T-helper 17 cell (primary cell): ENCODE measurements at regions not wholly inside any gene's neighbourhood (a gene's known extent, or its start where the extent isn't known, plus 50 kb on each side); places are given as distances from the start of the nearest gene placed in this dataset.

ENCODE experiments used
- ATAC-seq: fragments of 150-1000 bp; cut with Tn5 transposase; 2 replicates; pipeline ENCODE4 v1.10.0; 2021; ENCODE audit warnings: mild to moderate bottlenecking, moderate library complexity
- DNase-seq, 3 donors: peaks; one replicate each; pipeline versions ENCODE4 v3.0.0 to v3.0.0-alpha.2; 2020 to 2021
- H3K9me3 ChIP-seq: one replicate; pipeline ENCODE4 v1.7.0; 2013; ENCODE audit warnings: low read length, mild to moderate bottlenecking; ENCODE audit not compliant: control insufficient read depth, poor library complexity, severe bottlenecking
- H3K27ac Mint-ChIP-seq: one replicate; pipeline ENCODE4 v1.8.0; 2022; ENCODE audit warnings: mild to moderate bottlenecking, moderate library complexity, mixed read lengths
- H3K27me3 Mint-ChIP-seq: one replicate; pipeline ENCODE4 v1.8.0; 2022; ENCODE audit warnings: mixed read lengths
- H3K36me3 Mint-ChIP-seq: one replicate; pipeline ENCODE4 v1.8.0; 2022; ENCODE audit warnings: low read depth, mixed read lengths
- H3K4me1 Mint-ChIP-seq: one replicate; pipeline ENCODE4 v1.8.0; 2022; ENCODE audit warnings: mild to moderate bottlenecking, mixed read lengths
- H3K4me3 Mint-ChIP-seq: one replicate; pipeline ENCODE4 v1.8.0; 2022; ENCODE audit warnings: mild to moderate bottlenecking, moderate library complexity, mixed read lengths

DNA sequence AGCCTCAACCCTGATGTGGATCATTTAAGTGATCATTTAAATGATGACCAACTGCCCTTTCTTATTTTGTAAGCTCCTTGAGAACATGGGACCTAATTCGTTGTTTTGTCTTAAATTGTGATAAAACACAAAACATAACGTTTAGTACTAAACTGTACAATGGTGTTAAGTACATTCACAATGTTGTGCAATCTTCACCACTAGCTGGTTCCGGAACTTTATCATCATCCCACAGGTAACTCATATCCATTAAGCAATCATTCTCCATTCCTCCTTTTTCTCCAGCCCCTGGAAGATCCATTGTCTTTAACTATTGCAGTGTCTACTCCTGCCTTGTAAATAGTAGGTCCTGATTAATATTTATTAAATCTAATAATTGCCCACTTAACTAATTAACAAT, 460.5 kb upstream of the BRINP1 start:
- Mint-ChIP-seq H3K4me3 (no peak overlapping the region), H3K4me1 (no peaks in the 10 kb centered on the region), H3K27ac (no peak overlapping the region), H3K27me3 (peaks cover 6% of the 10 kb centered on the region), H3K36me3 (no peaks in the 10 kb centered on the region)
- ATAC-seq = no peak
- DNase-seq = no peak
- H3K9me3 ChIP-seq = no peaks in the 10 kb centered on the region

DNA sequence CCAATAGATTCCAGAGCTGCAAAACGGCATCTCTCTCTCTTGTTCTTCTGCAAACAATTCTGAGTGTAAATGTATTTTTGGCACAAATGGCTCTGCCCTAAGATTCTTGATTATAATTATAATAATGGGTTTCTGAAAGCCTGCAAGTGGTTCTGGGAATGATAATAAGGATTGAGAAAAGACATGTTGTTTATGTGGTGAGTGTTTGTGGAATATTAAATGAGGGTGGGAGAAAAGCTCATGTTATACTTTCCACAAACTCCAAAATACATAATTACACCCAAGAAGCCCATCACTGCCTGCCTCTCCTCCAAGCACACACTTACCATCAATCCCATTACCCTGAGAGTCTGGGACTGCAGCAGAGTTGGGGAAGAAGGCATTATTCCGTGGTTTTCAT, 460.0 kb upstream of the BRINP1 start:
- Mint-ChIP-seq H3K27ac (no peak overlapping the region), H3K4me3 (no peak overlapping the region), H3K27me3 (peaks cover 6% of the 10 kb centered on the region), H3K36me3 (no peaks in the 10 kb centered on the region), H3K4me1 (no peaks in the 10 kb centered on the region)
- H3K9me3 ChIP-seq = no peaks in the 10 kb centered on the region
- DNase-seq (no peak), ATAC-seq (no peak)

DNA sequence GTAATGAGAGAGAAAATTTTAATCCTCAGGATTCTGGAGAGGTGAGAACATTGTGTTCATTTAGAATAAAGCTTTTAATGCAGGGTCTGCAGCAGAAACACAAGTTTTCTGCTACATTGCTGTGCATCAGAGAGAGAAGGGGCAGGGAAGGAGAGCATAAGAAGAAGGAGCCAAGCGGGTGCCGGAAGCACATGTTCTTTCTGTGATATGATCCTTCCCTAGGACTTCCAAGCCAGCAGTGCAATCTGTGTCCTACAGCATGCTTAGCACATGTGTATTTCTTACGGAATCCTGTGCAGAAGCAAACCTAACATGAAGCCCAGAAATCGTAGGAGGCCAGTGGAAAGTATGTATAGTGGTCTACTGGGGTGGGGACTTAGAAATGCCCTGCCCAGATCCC, 458.3 kb upstream of the BRINP1 start:
- Mint-ChIP-seq H3K27me3 (peaks cover 6% of the 10 kb centered on the region), H3K36me3 (no peaks in the 10 kb centered on the region), H3K4me3 (no peak overlapping the region), H3K4me1 (no peaks in the 10 kb centered on the region), H3K27ac (no peak overlapping the region)
- no peaks in the 10 kb centered on the region for H3K9me3 ChIP-seq
- no peak for DNase-seq
- no peak for ATAC-seq

DNA sequence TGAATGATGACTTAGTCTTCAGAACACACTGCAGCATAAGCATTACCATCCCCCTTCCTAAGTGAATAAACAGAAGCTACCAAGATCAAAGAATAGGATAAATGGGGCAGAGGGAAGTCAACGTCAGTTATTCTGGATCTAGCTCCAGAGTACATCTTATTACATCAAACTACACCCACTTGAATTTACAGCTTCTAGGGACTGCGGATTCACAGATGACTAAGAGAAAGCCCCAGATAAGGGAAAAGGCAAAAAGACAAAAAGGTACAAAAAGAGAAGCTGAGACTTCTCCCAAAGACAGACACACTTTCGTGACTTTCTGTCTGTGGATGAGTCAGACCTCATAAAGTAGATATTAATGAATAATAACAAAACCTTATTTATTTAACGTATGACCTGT, 457.9 kb upstream of the BRINP1 start:
- no peak for DNase-seq
- no peak for ATAC-seq
- Mint-ChIP-seq H3K4me3 (no peak overlapping the region), H3K27me3 (peaks cover 6% of the 10 kb centered on the region), H3K36me3 (no peaks in the 10 kb centered on the region), H3K4me1 (no peaks in the 10 kb centered on the region), H3K27ac (no peak overlapping the region)
- no peaks in the 10 kb centered on the region for H3K9me3 ChIP-seq

DNA sequence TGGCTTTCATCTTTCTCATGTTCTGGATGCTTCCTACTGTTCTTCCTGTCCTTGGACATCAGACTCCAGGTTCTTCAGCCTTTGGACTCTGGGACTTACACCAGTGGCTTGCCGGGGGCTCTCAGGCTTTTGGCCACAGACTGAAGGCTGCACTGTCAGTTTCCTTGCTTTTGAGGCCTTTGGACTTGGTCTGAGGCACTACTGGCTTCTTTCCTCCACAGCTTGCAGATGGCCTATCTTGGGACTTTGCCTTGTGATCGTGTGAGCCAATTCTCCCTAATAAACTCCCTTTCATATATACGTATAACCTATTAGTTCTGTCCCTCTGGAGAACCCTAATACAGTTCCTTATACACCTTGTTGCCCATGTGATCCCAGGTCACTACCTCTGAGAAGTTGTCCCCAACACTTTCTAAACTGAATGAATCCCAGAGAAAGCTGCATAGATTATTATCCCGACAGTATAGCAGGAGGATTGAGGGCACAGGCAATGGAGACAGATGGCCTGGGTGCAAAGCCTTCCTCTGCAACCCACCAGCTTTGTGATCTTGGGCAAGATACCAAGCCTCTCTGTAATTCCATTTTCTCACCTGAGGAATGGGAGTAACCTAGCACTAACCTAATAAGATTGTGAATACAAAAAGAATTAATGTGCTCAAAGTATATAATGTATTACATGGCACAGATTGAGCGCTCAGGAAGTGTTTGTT, 449.6 kb upstream of the BRINP1 start:
- Mint-ChIP-seq H3K27ac (no peak overlapping the region), H3K27me3 (no peaks in the 10 kb centered on the region), H3K4me1 (no peaks in the 10 kb centered on the region), H3K36me3 (no peaks in the 10 kb centered on the region), H3K4me3 (no peak overlapping the region)
- no peaks in the 10 kb centered on the region for H3K9me3 ChIP-seq
- DNase-seq = no peak
- ATAC-seq = no peak

DNA sequence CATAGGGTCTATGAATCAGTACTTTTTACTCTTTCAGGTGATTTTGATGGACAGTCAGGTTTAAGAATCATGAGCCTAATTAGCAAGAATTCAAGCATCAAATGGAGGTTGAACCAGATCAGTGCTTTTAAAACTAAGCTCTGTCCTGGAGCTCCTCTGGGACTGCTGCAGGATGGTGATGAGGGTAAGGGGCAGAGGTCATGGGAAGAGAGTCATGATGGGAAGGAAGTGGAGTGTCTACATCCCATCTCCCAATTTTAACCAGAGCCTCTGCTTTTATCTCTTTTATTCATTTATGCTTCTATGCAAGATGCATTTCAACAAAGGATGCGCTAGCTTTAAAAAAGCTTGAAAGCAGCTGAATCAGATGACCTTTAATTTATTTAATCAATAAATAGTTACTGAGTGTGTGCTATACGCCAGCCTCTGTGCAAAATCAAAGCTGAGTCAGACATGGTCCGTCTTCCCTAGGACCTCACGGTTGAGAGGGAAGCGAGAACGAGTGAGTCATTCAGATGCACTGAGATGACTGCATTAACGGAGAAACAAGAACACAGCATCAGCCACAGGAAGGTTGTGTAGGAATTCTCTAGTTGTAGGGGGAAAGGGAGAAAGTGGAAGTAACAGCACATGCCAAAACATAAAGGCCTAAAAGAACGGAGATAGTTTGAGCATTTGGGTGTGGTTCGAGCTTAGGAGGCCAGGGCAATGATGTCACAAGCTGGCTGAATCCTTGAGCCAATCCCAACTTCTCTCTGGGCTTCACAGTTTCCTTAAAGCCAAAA, 441.6 kb upstream of the BRINP1 start:
- no peak overlapping the region for H3K27ac Mint-ChIP-seq
- H3K4me3 Mint-ChIP-seq = no peak overlapping the region
- H3K36me3 Mint-ChIP-seq = no peaks in the 10 kb centered on the region
- DNase-seq = no peak
- no peaks in the 10 kb centered on the region for H3K27me3 Mint-ChIP-seq
- no peaks in the 10 kb centered on the region for H3K9me3 ChIP-seq
- H3K4me1 Mint-ChIP-seq = no peaks in the 10 kb centered on the region
- no peak for ATAC-seq

DNA sequence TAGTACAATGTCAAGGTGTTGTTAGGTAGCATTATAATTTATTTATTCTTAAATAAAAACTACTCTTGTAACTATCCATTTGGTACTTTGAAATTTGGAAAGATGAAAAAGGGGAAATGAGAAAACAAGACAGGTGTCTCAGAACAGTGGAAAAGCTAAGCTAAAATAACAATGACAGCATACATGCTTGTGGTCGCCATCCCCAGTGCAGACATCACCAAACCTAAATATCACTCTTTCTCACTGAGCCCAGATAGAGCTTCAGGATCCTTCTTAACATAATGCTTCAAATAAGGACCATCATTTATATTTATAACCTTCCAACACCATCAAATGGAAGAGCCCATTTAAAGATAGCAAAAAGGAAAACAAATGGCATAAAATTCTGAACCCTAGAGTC, 434.4 kb upstream of the BRINP1 start:
- DNase-seq = no peak
- no peaks in the 10 kb centered on the region for H3K27me3 Mint-ChIP-seq

DNA sequence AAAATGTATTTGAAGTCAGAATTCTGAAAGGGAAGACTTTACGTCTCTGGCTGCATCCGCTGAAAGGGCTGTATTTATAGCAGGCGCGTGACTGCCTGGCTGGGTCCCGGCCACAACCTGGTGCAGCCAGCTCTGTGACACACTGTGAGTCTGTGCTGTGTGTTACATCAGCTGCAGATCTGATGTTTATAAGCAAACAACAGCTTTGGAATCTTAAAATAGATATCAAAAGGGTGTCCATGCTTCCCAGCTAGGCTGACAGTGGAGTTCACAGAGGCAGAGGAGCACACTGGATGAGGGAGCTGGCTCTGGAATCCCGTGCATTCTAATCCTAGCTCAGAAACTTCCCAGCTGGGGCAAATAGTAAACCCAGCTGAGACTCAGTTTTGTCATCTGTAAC, 433.4 kb upstream of the BRINP1 start:
- H3K9me3 ChIP-seq = no peaks in the 10 kb centered on the region
- DNase-seq = no peak
- no peak for ATAC-seq
- no peaks in the 10 kb centered on the region for H3K4me1 Mint-ChIP-seq
- H3K36me3 Mint-ChIP-seq = no peaks in the 10 kb centered on the region
- H3K27ac Mint-ChIP-seq = no peak overlapping the region
- H3K4me3 Mint-ChIP-seq = no peak overlapping the region
- no peaks in the 10 kb centered on the region for H3K27me3 Mint-ChIP-seq

More for the DNA sequence above, 434.4 kb upstream of the BRINP1 start:
- Mint-ChIP-seq H3K27ac (no peak overlapping the region), H3K4me1 (no peaks in the 10 kb centered on the region), H3K36me3 (no peaks in the 10 kb centered on the region), H3K4me3 (no peak overlapping the region)
- no peak for ATAC-seq
- H3K9me3 ChIP-seq = no peaks in the 10 kb centered on the region

DNA sequence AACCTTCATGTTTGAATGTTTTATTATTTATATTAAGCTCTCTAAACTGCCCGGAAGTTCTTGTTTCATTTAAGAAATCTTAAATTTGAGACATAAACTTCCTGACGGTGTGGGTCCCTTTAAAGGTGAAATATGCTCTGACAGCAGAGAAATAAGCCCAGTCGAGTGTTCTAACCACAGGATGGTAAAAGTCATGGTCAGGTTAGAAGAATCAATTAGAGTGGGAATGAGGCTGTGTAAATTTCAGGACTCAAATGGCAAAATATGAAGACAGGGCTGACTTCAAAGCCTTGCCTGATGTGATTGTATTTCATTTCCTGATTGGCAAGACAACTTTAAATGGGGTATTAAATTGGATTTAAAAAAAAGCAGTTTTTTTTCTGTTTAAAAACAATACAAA, 432.9 kb upstream of the BRINP1 start:
- Mint-ChIP-seq H3K4me1 (no peaks in the 10 kb centered on the region), H3K27me3 (no peaks in the 10 kb centered on the region), H3K27ac (no peak overlapping the region), H3K4me3 (no peak overlapping the region), H3K36me3 (no peaks in the 10 kb centered on the region)
- DNase-seq = no peak
- no peaks in the 10 kb centered on the region for H3K9me3 ChIP-seq
- ATAC-seq = no peak

DNA sequence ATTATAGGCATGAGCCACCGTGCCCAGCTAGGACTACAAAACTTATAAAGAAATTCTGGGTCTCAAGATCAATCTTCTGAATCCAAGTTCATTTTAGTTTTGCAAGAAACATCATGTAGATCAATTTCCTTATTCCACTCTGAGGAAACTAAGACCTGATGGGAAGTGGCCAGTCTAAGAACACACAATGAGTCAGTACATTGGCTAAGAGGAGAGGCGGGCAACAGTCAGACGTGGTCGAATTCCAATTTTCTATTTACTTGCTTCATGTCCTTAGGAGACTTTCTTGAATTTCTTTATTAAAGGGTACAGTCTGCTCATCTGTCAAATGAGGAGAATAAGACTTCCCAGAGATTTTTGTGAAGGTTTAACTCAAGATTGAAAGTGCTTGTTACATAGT, 432.1 kb upstream of the BRINP1 start:
- no peaks in the 10 kb centered on the region for H3K27me3 Mint-ChIP-seq
- H3K9me3 ChIP-seq = no peaks in the 10 kb centered on the region
- no peak overlapping the region for H3K4me3 Mint-ChIP-seq
- H3K36me3 Mint-ChIP-seq = no peaks in the 10 kb centered on the region
- no peak overlapping the region for H3K27ac Mint-ChIP-seq
- H3K4me1 Mint-ChIP-seq = no peaks in the 10 kb centered on the region
- no peak for ATAC-seq
- DNase-seq = no peak

DNA sequence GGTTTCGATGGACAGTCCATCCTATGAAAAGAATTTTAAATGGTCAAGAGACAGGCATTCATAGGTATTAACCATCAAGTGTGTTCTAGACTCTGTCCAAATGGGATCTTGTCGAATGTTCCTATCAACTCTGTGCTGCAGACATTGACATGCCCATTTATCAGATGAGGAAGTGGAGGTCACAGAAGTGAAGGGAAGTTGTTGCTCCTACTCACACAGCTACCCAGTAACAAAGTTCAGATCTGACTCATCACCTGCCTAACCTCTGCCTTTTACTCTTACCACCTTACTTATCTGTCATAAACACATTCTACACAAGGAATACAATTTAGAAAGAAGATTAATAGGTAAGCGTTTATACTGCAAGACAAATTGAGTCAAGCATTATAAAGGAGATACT, 426.2 kb upstream of the BRINP1 start:
- Mint-ChIP-seq H3K27ac (no peak overlapping the region), H3K4me3 (no peak overlapping the region), H3K4me1 (no peaks in the 10 kb centered on the region), H3K27me3 (no peaks in the 10 kb centered on the region), H3K36me3 (no peaks in the 10 kb centered on the region)
- no peak for DNase-seq
- no peaks in the 10 kb centered on the region for H3K9me3 ChIP-seq
- no peak for ATAC-seq

DNA sequence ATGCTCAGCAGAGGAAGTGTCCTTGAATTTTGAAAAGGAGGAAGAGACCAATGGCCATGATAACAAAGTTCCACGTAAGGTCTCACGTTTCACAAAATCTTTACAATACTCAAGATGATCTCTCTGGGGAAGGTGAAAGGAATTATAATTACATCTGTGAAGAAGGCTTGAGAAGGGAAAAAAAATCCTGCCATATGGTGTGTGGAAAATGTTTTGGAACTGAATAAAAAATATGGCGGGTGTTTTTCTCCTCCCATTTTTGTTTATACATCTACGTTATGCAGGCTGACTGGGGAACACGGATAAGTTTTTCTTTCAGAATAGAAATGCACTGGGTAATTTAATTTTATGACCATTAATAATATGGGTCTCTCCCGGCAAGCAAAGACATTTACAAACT, 425.6 kb upstream of the BRINP1 start:
- H3K27ac Mint-ChIP-seq = no peak overlapping the region
- no peaks in the 10 kb centered on the region for H3K36me3 Mint-ChIP-seq
- ATAC-seq (no peak), DNase-seq (no peak)
- H3K4me1 Mint-ChIP-seq = no peaks in the 10 kb centered on the region
- no peaks in the 10 kb centered on the region for H3K9me3 ChIP-seq
- no peak overlapping the region for H3K4me3 Mint-ChIP-seq
- no peaks in the 10 kb centered on the region for H3K27me3 Mint-ChIP-seq

DNA sequence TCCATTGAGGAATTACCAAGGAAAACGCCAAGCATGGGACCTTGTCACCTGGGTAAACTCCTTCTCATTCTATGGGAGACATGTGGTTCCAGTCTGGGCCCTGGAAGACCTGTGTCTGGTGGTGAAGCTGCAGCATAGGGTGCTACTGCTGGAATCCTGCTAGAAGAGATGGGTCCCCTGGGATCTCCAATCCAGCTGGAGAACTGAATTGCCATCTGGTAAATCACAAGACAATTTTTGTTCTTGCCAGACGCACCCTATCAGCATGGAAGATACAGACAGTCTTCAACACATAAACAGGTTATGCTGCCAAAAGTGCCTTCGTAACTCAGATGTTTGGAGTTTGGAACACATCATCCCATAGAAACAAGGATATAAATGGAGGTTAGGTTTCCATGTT, 424.0 kb upstream of the BRINP1 start:
- no peak overlapping the region for H3K4me3 Mint-ChIP-seq
- H3K9me3 ChIP-seq = peaks cover 4% of the 10 kb centered on the region
- no peak overlapping the region for H3K27ac Mint-ChIP-seq
- no peaks in the 10 kb centered on the region for H3K4me1 Mint-ChIP-seq
- no peak for DNase-seq
- no peak for ATAC-seq
- H3K27me3 Mint-ChIP-seq = no peaks in the 10 kb centered on the region
- no peaks in the 10 kb centered on the region for H3K36me3 Mint-ChIP-seq

DNA sequence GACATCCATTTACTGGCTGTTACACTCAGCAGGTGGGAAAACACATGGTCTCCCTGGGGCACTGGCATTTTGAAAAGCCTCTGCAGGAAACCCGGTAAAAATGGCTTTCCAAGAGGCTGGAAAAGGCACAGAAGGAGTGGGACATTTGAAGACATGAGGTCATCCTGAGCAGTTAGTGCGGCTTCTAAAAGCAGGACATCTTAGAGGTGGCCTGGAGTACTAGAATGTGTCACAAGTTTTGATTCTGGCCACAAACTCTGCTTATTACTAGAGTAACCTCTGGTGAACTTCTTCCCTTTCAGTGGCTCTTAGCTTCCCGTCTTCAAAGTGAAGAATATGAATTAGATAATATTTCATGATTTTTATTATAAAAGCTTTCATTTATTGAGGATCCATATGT, 423.0 kb upstream of the BRINP1 start:
- Mint-ChIP-seq H3K36me3 (no peaks in the 10 kb centered on the region), H3K4me3 (no peak overlapping the region), H3K27ac (no peak overlapping the region), H3K4me1 (no peaks in the 10 kb centered on the region), H3K27me3 (no peaks in the 10 kb centered on the region)
- ATAC-seq = no peak
- DNase-seq = no peak
- H3K9me3 ChIP-seq = peaks cover 4% of the 10 kb centered on the region
